HG03342 (cell line): ENCODE measurements at regions not wholly inside any gene's neighbourhood (a gene's known extent, or its start where the extent isn't known, plus 50 kb on each side); places are given as distances from the start of the nearest gene placed in this dataset.
"Not testable (repeated sequence)": the region's sequence is repeated elsewhere in the genome, so short reads cannot be mapped to it uniquely, and the experiment has no call there.

Experiments used
- ATAC-seq: cut with Tn5 transposase; IDR thresholded peaks from one replicate; pipeline ENCODE4 v1.9.1; 2021; ENCODE audit warnings: mild to moderate bottlenecking, moderate library complexity; ENCODE audit not compliant: unreplicated experiment

GRCh38 chr9:115525111-115526058 lies 407.4 kb upstream of the TNC start:
- ATAC-seq, result no peak

- ATAC-seq, result no peak
Measured at GRCh38 chr9:115531410-115532125, 413.6 kb upstream of the TNC start.

- ATAC-seq, result no peak
Measured at GRCh38 chr9:115533511-115533910, 415.6 kb upstream of the TNC start.

- no peak for ATAC-seq
Measured at GRCh38 chr9:115540091-115540490, 422.1 kb upstream of the TNC start.

GRCh38 chr9:115543511-115543910 lies 425.6 kb upstream of the TNC start:
- ATAC-seq, result no peak

- ATAC-seq, result no peak
Measured at GRCh38 chr9:115548609-115549260, 430.8 kb upstream of the TNC start.

- no peak for ATAC-seq
Measured at GRCh38 chr9:115551396-115551795, 433.4 kb upstream of the TNC start.

GRCh38 chr9:115553060-115553773 lies 435.3 kb upstream of the TNC start:
- ATAC-seq, result no peak

- no peak for ATAC-seq
Measured at GRCh38 chr9:115556432-115556831, 438.5 kb upstream of the TNC start.

- ATAC-seq, result no peak
Measured at GRCh38 chr9:115575147-115575546, 457.2 kb upstream of the TNC start.

GRCh38 chr9:115585458-115585857 lies 467.5 kb upstream of the TNC start:
- ATAC-seq, result not testable (repeated sequence)

GRCh38 chr9:115587310-115587709 lies 469.4 kb upstream of the TNC start:
- ATAC-seq, result no peak

GRCh38 chr9:115590011-115590410 lies 472.1 kb upstream of the TNC start:
- no peak for ATAC-seq

- no peak for ATAC-seq
Measured at GRCh38 chr9:115591584-115591984, 473.6 kb upstream of the TNC start.

GRCh38 chr9:115593587-115594091 lies 475.7 kb upstream of the TNC start:
- peak; percentile 52 for ATAC-seq

GRCh38 chr9:115594557-115594956 lies 476.6 kb upstream of the TNC start:
- ATAC-seq, result no peak

GRCh38 chr9:115596021-115596745 lies 478.2 kb upstream of the TNC start:
- no peak for ATAC-seq

- ATAC-seq, result no peak
Measured at GRCh38 chr9:115596746-115597080, 478.8 kb upstream of the TNC start.

GRCh38 chr9:115597330-115597895 lies 479.5 kb upstream of the TNC start:
- ATAC-seq, result no peak

- no peak for ATAC-seq
Measured at GRCh38 chr9:115598751-115599150, 480.8 kb upstream of the TNC start.
